MM.1S (cell line): ENCODE measurements at regions not wholly inside any gene's neighbourhood (a gene's known extent, or its start where the extent isn't known, plus 50 kb on each side); places are given as distances from the start of the nearest gene placed in this dataset.

ENCODE experiments used
- DNase-seq: peaks from one replicate; pipeline ENCODE4 v3.0.0-alpha.2; 2015
- H2AFZ ChIP-seq: fragments of 300-600 bp; sonication (generic); 2 replicates; pipeline ENCODE4 v1.6.0; 2016; ENCODE audit warnings: antibody characterized with exemption, low read length
- H3F3A ChIP-seq: fragments of 300-600 bp; sonication (generic); 2 replicates; pipeline ENCODE4 v1.6.1; 2016; ENCODE audit warnings: mild to moderate bottlenecking, antibody characterized with exemption, low read length, moderate library complexity, mixed read lengths; ENCODE audit not compliant: insufficient read depth
- H3K27ac ChIP-seq: fragments of 300-600 bp; sonication (generic); 2 replicates; pipeline ENCODE4 v1.5.1; 2016; ENCODE audit warnings: mild to moderate bottlenecking, low read length
- H3K27me3 ChIP-seq: fragments of 300-600 bp; sonication (generic); replicated peaks from 2 replicates; pipeline ENCODE4 v1.6.0; 2016; ENCODE audit warnings: low read length; ENCODE audit not compliant: insufficient read depth
- H3K36me3 ChIP-seq: fragments of 300-600 bp; sonication (generic); replicated peaks from 2 replicates; pipeline ENCODE4 v1.6.1; 2016; ENCODE audit warnings: mild to moderate bottlenecking, low read length, mixed read lengths; ENCODE audit not compliant: insufficient read depth
- H3K4me1 ChIP-seq: fragments of 300-600 bp; sonication (generic); 2 replicates; pipeline ENCODE4 v1.6.1; 2016; ENCODE audit warnings: low read length, mixed read lengths
- H3K4me2 ChIP-seq: fragments of 300-600 bp; sonication (generic); 2 replicates; pipeline ENCODE4 v1.6.0; 2016; ENCODE audit warnings: low read depth, low read length
- H3K4me3 ChIP-seq: fragments of 300-600 bp; sonication (generic); 2 replicates; pipeline ENCODE4 v1.5.1; 2016; ENCODE audit warnings: low read length, mixed read lengths
- H3K79me2 ChIP-seq: fragments of 300-600 bp; sonication (generic); 2 replicates; pipeline ENCODE4 v1.6.1; 2016; ENCODE audit warnings: mixed run types, low read length, mixed read lengths
- H3K9ac ChIP-seq: fragments of 300-600 bp; sonication (generic); 2 replicates; pipeline ENCODE4 v1.6.1; 2016; ENCODE audit warnings: low read length, mixed read lengths
- H3K9me2 ChIP-seq: fragments of 300-600 bp; sonication (generic); replicated peaks from 2 replicates; pipeline ENCODE4 v1.6.1; 2016; ENCODE audit warnings: mild to moderate bottlenecking, low read length, mixed read lengths; ENCODE audit not compliant: insufficient read depth
- H3K9me3 ChIP-seq: fragments of 300-600 bp; sonication (generic); replicated peaks from 2 replicates; pipeline ENCODE4 v1.6.1; 2016; ENCODE audit warnings: mild to moderate bottlenecking, low read length, mixed read lengths; ENCODE audit not compliant: insufficient read depth
- H4K20me1 ChIP-seq: fragments of 300-600 bp; sonication (generic); 2 replicates; pipeline ENCODE4 v1.6.1; 2016; ENCODE audit warnings: mild to moderate bottlenecking, low read length, moderate library complexity, mixed read lengths; ENCODE audit not compliant: insufficient read depth
- EZH2 ChIP-seq: fragments of 300-600 bp; sonication (generic); optimal IDR thresholded peaks from 2 replicates; pipeline ENCODE3; 2017; ENCODE audit warnings: low read depth, mild to moderate bottlenecking, antibody characterized with exemption, low read length, mixed read lengths
- EZH2phosphoT487 ChIP-seq: fragments of 300-600 bp; sonication (generic); IDR thresholded peaks from 2 replicates; pipeline ENCODE4 v1.6.1; 2018; ENCODE audit warnings: antibody characterized with exemption, low read length
- TF ChIP-seq, protein P1 (sequence below): fragments of 300-600 bp; sonication (generic); IDR thresholded peaks from 2 replicates; pipeline ENCODE4 v1.5.1; 2016; ENCODE audit warnings: antibody characterized with exemption, low read length, mixed read lengths

DNA sequence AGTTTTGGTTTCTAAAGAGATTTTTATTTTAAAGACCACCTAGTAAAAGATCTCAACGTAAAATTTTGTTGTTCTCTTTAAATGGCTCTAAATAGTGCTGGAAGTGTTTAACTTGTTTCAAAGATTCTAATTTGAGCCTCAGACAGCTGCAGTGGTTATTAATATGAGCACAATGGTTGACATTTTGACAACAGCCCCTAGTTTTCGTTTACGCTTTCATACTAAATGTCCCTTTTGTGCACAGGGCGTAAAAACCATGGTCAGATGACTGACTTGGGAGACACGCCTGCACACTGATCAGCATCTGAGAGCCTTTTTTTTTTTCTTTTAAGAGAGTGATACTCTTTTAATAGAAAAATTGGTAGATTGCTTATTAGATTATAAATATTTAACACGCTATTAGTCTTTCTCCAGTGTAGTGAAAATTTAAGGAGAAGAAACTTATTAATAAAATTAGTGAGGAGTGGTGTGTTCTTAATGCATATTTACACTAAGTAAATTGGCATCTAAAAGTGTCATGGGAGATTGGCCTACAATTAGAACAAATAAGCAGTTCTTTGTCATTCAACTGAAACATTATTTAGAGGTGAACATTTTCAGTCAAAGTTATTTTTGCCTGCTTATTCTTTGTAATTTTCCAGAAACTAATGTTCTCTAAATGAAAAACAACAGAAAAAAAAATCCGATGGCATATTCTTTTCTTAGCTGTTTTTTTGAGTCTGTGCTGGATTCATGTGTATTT lies 182.8 kb upstream of the PHYHIPL start:
- Histone ChIP-seq H3K27me3 (no peaks in the 10 kb centered on the region), H3K27ac (no peak overlapping the region), H3K4me2 (no peak overlapping the region)

DNA sequence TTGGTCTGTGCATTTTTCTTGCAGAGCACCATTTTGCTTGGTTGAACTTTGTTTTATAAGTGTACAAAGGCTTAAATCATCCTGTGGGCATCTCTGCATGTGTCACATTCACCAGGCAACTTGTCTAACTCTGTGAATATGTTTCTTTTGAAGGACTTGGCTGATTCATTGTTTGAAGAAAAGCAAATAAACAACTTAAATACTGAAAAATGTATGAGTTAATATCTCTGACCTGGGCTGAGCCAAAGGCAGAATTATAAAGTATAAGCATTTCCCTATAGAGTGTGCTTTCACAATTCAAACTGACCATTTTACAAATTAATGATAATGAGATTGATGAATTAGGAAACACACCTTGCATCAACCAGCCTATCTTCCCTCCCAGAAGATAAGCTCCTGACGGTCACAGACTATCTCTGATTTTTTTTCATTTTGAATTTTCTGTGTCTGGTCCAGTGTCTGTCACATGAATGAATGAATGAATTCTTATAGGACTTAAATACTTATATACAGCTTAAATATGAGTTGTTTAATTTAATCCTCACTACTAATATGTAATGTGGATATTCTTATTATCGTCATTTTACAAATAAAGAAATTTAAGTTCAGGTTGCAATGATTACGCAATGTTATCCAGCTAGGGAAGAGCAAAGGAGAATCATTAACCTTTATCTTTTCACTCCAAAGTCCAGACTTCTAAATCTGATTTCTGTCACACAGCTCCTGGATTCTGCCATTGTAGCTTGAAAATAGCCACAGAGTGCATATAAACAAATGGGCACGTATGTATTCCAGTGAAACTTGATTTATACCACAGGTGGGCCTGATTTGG lies 182.0 kb upstream of the PHYHIPL start:
- Histone ChIP-seq H3K9me2 (no peaks in the 10 kb centered on the region), H3K4me3 (no peak overlapping the region), H3K36me3 (no peaks in the 10 kb centered on the region), H3K9me3 (no peaks in the 10 kb centered on the region), H2AFZ (no peak overlapping the region), H3K79me2 (no peaks in the 10 kb centered on the region), H3K9ac (no peak overlapping the region), H4K20me1 (no peaks in the 10 kb centered on the region), H3K4me1 (no peaks in the 10 kb centered on the region), H3F3A (no peaks in the 10 kb centered on the region), H3K4me2 (no peak overlapping the region), H3K27ac (no peak overlapping the region), H3K27me3 (no peaks in the 10 kb centered on the region)
- no peak for DNase-seq
- no peak for TF ChIP-seq EZH2
- TF ChIP-seq EZH2phosphoT487, result no peak
- TF ChIP-seq, protein P1, sequence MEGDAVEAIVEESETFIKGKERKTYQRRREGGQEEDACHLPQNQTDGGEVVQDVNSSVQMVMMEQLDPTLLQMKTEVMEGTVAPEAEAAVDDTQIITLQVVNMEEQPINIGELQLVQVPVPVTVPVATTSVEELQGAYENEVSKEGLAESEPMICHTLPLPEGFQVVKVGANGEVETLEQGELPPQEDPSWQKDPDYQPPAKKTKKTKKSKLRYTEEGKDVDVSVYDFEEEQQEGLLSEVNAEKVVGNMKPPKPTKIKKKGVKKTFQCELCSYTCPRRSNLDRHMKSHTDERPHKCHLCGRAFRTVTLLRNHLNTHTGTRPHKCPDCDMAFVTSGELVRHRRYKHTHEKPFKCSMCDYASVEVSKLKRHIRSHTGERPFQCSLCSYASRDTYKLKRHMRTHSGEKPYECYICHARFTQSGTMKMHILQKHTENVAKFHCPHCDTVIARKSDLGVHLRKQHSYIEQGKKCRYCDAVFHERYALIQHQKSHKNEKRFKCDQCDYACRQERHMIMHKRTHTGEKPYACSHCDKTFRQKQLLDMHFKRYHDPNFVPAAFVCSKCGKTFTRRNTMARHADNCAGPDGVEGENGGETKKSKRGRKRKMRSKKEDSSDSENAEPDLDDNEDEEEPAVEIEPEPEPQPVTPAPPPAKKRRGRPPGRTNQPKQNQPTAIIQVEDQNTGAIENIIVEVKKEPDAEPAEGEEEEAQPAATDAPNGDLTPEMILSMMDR, result no peak

More for the DNA sequence above, 182.8 kb upstream of the PHYHIPL start:
- no peaks in the 10 kb centered on the region for H3K36me3 ChIP-seq
- no peaks in the 10 kb centered on the region for H3K9me3 ChIP-seq
- no peaks in the 10 kb centered on the region for H3F3A ChIP-seq
- TF ChIP-seq, protein P1, result no peak
- no peak for TF ChIP-seq EZH2phosphoT487
- H3K9me2 ChIP-seq, result no peaks in the 10 kb centered on the region
- H3K9ac ChIP-seq, result no peak overlapping the region
- H2AFZ ChIP-seq, result no peak overlapping the region
- no peak for DNase-seq
- H3K4me1 ChIP-seq, result no peaks in the 10 kb centered on the region
- no peak overlapping the region for H3K4me3 ChIP-seq
- no peaks in the 10 kb centered on the region for H3K79me2 ChIP-seq
- H4K20me1 ChIP-seq, result no peaks in the 10 kb centered on the region

DNA sequence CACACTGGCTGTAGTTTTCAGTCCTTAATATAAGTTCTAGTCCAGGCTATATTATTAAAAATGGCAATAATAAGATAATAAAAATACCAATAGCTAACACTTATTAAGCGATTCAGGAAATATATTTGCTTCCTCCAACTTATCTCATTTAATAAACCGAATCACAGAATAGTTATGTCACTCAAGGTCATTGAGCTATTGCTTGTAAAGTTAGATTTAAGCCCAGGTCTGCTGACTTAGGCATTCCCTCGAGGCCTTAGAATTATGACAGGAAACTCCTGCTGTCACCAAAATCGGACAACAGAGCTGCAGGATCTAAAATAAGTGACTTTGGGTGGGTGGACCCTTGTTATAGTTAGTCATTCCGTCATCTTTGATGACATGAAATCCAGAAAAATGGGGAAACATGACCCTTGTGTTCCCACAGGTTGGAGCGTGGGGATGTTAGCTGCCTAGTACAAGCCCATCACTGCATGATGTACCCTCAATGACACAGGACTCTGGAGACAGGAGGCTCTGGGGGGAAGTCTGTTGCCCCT lies 181.3 kb upstream of the PHYHIPL start:
- no peak overlapping the region for H3K9ac ChIP-seq
- no peaks in the 10 kb centered on the region for H3F3A ChIP-seq
- no peaks in the 10 kb centered on the region for H3K27me3 ChIP-seq
- H3K9me2 ChIP-seq, result no peaks in the 10 kb centered on the region
- no peaks in the 10 kb centered on the region for H4K20me1 ChIP-seq
- TF ChIP-seq EZH2phosphoT487, result no peak
- TF ChIP-seq, protein P1, result no peak
- no peak for TF ChIP-seq EZH2
- no peaks in the 10 kb centered on the region for H3K4me1 ChIP-seq
- H3K4me2 ChIP-seq, result no peak overlapping the region
- H3K79me2 ChIP-seq, result no peaks in the 10 kb centered on the region
- no peak overlapping the region for H2AFZ ChIP-seq
- H3K27ac ChIP-seq, result no peak overlapping the region
- H3K36me3 ChIP-seq, result no peaks in the 10 kb centered on the region
- H3K4me3 ChIP-seq, result no peak overlapping the region
- no peaks in the 10 kb centered on the region for H3K9me3 ChIP-seq
- no peak for DNase-seq
